ENCODE measurements at regions not wholly inside any gene's neighbourhood (a gene's known extent, or its start where the extent isn't known, plus 50 kb on each side); places are given as distances from the start of the nearest gene placed in this dataset.

DNA sequence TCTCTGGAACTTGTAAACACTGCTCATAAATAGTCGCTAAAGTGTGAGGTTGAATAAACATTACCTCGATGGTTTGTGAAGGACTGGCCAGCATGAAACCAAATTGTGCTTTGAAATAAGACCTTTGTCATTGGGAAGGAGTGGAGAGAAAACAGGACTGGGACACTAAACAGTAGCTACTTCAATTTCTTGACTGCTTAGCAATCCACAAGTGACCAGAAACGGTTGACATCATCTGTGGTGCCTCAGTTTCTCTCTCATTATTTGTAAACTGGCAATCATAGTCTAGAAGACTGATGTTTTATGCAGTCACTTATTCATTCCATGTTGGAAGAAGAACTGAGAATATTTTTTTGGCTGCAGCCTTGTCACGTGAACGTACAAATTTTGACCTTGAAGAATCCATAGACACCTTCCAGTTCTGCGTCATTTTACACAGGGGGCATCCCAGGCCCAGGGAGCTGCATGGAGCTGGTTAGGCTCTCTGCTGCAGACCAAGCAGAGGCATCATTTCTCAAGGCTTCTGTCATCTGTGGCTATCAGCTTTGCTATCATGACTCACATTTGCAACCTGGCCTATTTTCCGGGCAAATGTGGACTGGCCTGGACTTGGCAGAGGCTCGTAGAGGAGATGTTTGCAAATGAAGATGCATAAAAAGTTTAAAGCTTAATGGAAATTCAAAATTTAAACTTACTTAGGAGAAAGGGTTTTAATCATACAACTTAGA, 391.8 kb downstream of the FGF9 start:
- DNase-seq: no peak

DNA sequence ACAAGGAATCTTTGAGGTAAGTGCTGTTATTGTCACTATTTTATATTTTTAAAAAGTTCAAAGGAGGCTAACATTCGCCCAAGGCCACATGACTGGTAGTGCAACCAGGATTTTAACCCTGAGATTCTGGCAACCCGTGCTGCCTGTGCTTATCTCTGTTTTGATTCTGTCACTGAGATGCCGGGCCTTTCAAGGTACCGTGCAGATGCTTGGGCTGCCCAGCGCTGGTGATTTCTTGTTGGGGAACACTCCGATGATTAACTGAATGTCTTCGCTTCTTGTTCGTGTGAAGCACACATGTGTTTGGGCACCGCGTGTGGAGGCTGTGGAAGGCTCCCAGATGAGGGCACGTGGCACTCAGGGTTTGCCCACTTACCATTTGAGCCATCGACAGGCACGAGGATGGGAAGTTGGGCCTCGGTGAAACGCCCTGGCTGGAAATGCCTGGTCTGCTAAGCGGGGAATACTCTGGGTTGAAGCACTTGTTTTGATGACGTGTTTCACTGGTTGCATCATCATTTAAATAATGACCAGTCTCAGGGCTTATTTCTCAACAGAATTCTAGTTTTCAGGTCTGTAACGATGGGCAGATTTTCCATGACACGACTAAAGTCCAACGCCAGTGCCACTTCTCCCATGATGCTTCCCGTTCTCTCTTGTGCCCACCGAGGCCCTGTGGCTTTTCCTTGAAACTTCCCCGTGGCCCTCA, 392.7 kb downstream of the FGF9 start:
- no peak for DNase-seq

- DNase-seq: no peak
Observed at GRCh38 chr13:22064854-22065620, 394.2 kb downstream of the FGF9 start.

GRCh38 chr13:22073718-22074117, 402.8 kb downstream of the FGF9 start:
- DNase-seq: no peak

- DNase-seq: no peak
Observed at GRCh38 chr13:22074403-22074802, 403.5 kb downstream of the FGF9 start.

DNA sequence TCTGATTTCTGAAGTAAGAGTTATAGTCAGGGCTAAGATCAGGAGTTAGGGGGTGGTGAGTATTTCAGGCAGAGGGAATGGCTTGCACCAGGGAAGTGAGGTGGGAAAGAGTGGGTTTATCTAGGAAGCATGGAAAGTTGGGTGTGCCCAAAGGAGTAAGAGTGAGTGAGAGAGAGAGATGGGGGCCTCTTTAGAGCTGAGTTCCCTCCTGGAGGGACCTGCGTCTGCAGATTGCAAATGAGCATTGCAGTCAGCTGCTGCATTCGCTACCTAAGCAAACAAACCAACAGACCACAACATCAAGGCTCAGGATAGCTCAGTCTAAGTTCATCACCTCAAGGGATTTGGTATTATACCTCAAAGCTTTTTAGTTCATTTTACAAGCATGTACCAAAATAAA, 405.8 kb downstream of the FGF9 start:
- no peak for DNase-seq

DNA sequence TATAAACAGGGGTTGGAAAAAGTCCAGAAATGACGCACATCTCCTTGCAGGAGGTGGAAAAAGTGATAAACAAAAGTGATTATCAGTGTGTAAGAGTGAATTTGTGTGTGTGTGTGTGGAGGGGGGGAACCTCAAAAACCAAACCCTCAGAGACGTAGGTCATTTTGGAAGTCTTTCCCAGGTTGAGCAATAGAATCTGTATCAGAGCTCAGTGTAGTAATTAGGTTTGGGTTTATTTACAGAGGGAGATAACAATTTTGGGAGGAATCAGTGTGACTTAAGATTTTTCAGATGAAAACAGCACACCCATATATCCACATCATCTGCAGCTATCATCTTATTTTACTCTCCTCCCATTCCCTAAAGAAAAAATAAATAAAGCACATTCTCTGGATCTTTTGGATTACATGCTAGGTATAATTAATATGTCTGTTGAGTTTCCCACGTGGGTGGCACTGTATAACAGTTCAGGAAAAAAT, 406.4 kb downstream of the FGF9 start:
- no peak for DNase-seq

- no peak for DNase-seq
Observed at GRCh38 chr13:22077764-22078163, 406.9 kb downstream of the FGF9 start.

- DNase-seq: no peak
Observed at GRCh38 chr13:22079961-22080360, 409.1 kb downstream of the FGF9 start.

DNA sequence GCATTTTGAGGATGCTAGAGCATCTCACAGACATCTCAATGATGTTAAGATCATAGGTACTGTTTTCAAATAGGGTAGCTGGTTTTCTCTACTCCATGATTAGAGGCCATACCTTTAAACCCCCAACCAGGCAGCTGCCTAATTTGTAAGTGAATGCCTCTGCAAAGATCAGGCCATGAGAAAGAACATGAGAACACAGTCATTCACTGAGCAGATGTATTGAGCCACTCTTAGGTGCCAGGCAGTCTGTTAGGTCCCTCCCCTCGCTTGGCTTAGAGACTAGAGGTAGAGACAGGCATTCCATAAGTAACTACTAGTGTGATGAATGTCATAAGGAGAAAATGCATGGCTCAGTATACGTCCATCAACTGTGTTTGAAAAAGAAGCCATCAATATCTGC, 410.0 kb downstream of the FGF9 start:
- DNase-seq: peak; percentile 36 to 41

DNA sequence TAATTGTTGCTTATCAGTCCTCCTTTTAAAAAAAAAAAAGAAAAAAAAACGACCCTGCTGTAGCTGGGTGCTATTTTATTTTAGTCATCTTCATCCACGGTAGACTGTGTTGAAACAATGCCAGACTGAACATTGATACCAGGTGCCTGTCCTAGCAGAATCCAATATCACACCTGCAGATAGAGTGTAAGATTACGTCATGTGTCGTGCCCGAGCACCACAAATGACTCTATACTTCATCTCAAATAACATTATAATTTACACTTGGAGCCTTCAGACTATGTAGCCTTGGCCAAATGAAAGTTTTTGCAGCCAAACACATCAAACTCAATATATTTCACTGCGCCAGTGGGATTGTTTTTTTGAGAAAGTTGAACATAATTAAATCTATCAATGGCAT, 410.6 kb downstream of the FGF9 start:
- no peak for DNase-seq

DNA sequence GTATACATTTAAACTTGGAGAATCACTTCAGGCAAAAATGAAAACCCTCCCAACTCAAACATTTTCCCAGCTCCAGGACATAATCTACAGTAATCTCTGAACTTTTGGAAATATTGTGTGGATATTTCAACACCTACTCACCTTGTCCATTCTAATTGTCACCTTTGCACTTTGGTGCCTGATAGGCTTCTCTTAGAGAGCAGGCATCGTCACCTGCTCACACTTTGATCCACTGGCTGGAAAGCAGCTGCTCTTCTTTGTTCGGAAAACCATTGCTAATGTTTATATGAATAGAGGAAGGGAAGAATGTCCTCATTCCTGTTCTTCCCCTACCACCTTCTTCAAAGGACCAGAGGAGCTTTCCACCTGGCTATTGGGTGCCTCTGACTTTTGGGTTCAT, 411.2 kb downstream of the FGF9 start:
- no peak for DNase-seq

GRCh38 chr13:22082437-22083100, 411.7 kb downstream of the FGF9 start:
- DNase-seq: no peak

GRCh38 chr13:22085001-22085400, 414.1 kb downstream of the FGF9 start:
- no peak for DNase-seq

- DNase-seq: no peak
Observed at GRCh38 chr13:22086597-22087330, 415.9 kb downstream of the FGF9 start.

- DNase-seq: no peak
Observed at GRCh38 chr13:22090106-22090505, 419.2 kb downstream of the FGF9 start.

DNA sequence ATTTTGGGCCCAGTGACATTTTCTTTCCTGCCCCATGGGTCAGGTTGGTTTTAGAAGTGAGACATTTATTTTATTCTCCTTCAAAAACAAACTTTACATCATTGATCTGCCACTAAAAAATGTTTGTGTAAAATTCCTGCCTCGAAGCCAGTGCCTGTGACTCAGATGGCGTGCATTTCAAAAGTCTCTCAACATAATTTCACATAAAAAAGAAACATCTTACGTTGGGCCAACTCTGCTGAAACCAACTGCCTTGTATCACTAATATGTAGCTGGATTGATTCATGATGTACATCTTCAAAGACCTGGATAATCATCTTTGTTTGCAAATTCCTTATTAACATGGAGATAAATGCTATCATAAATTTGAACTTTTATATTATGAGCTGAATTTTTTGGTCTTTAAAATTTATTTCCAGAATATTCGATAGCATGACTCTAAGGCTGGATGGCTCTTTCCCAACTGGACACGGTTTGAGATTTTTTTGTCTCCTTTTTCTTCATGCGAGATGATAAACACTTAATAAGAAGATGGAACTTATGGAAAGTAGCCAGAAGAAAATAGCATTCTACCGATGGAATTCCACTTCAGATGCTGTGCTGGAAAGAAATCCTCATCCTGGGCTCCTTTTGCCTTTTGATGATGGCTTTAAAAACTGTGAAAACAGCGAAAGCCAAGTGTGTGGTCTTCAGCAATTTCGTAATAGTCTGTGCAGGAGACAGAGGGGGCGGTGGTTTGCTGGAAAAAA, 420.5 kb downstream of the FGF9 start:
- DNase-seq: no peak

DNA sequence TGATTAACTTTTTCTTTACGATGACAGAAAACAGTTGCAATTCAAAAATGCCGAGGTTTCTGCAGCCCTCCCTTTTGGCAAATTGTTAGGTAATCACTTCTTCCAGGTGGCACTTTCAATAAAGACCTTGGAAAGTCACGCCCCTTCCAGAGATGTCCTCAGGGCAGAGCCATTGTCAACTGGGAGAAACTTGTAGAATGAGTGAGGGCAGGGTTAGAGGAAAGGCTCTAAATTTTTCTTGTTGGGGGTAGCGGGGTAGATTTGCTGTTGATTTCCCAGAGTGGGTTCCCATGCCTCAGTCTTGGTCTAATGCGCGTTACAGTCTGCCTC, 421.1 kb downstream of the FGF9 start:
- no peak for DNase-seq

- DNase-seq: no peak
Observed at GRCh38 chr13:22092791-22093560, 422.1 kb downstream of the FGF9 start.

GRCh38 chr13:22095794-22096193, 424.9 kb downstream of the FGF9 start:
- DNase-seq: no peak

- DNase-seq: no peak
Observed at GRCh38 chr13:22099585-22099984, 428.7 kb downstream of the FGF9 start.

All from NCI-H524 (cell line).